Cerebellar cortex (tissue), 1 donor: ENCODE measurements at regions not wholly inside any gene's neighbourhood (a gene's known extent, or its start where the extent isn't known, plus 50 kb on each side); places are given as distances from the start of the nearest gene placed in this dataset.
"Not testable (repeated sequence)": the region's sequence is repeated elsewhere in the genome, so short reads cannot be mapped to it uniquely, and the experiment has no call there.

Source experiments
- DNase-seq: peaks from one replicate; pipeline ENCODE4 v3.0.0-alpha.2; 2015; ENCODE audit warnings: low spot score

DNA sequence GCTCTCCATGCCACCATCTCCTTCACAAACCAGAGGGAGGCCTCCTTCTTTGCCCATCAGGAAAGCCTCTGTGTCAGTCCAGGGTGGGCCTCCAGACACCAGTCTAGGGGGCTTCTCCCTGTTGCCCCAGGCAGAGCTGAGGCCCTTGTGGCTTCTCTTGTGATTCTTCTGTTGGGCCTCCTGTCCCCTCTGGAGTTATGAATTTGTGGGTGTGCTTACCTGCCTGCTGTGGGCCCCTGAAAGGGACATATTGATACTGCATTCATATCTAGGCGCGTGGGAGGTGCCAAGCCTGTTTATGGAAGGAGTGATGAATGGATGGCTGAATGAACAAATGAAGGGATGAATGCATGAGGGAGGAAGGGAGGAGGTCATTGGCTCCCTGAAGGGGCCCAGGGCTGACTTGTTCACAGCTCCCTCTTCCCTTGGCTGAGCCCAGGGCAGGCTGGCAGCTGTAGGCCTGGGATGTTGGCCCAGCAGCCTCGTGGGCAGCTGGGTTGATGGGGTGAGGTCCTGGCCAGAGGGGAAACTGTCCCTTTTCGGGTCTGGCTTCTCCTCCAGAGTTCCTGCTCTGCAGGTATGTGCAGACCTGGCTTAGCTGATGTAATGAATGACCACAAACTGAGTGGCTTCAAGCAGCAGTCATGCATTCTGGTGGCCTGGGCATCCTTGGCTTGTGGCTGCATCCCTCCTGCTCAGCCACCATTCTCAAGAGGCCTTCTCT lies 195.4 kb downstream of the GOLGA6L6 start:
- no peak for DNase-seq

DNA sequence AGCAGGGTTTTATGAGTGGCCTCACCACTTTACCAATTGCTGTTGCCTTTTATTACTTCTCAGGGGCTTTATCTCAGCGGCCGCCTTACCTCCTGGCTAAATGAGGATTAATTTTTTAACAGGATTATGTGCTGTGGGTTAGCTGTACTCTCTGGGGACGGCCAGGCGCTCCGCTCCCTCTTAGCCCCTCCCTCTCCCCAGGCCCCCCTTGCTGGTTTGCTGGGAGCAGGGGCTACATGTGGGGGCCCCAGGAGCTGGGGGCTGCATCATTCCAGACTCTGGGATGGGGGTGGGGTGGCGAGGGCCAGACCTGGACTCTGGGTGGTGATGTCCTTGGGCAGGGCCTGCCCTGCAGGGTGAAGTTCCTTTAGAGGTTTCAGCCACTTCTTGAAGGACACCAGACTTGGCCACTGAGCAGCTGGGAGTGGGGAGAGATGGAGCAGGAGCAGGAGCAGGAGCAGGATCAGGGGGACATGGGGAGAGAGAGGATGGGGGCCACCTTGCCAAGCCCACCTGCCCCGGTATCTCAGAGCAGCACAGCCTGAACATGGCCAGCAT lies 196.1 kb downstream of the GOLGA6L6 start:
- DNase-seq = no peak

DNA sequence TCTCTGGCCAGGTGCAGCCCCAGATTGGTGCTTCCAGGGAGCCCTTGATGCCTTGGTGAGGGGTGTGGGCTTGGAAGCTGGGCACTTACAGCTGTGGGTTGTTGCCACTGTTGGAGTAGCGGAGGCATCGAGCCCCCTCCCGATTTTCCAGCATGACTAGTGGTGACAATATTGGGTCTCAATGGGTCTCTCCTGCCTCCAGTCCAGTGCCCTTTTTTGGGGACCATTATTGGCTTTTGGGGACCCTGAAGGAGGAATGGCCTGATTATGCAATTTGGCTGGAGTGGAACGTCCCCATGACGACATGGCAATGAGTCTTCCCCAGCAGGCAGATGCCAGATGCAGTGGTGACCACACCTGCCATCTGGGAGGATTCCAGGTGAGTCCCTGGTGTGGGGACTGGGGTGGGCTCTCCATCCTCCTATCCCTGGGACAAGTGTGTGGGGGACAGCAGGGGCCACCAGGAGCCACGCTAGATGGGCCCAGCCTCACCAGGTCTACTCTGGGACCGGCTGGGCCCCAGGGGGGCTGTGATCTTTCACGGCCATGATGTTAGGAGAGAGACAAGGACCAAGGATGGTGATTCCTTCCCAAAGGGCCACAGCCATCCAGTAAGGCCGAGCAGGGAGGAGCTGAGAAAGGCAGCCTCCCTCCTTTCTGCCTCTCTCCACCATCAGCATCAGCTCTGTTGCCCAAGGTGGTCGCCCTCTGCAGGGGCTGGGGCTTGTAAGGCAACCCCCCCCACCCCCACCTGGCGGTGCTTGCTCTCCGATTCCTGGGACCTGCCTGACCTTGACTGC lies 196.8 kb downstream of the GOLGA6L6 start:
- no peak for DNase-seq

GRCh38 chr15:20343395-20344211 lies 198.0 kb downstream of the GOLGA6L6 start:
- not testable (repeated sequence) for DNase-seq

DNA sequence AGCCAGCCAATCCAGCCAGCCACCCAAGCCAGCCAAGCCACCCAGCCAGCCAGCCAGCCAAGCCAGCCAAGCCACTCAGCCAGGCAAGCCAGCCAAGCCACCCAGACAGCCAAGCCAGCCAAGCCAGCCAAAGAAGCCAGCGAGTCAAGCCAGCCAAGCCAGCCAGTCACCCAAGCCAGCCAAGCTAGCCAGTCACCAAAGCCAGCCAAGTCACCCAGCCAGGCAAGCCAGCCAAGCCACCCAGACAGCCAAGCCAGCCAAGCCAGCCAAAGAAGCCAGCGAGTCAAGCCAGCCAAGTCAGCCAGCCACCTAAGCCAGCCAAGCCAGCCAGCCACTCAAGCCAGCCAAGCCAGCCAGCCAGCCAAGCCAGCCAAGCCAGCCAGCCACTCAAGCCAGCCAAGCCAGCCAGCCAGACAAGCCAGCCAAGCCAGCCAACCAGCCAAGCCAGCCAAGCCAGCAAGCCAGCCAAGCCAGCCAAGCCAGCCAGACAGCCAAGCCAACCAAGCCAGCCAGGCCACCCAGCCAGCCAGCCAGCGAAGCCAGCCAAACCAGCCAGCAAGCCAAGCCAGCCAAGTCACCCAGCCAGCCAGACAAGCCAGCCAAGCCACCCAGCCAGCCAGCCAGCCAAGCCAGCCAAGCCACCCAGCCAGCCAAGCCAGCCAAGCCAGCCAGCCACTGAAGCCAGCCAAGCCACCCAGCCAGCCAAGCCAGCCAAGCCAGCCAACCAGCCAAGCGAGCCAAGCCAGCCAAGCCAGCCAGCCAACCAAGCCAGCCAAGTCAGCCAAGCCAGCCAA lies 198.8 kb downstream of the GOLGA6L6 start:
- not testable (repeated sequence) for DNase-seq

DNA sequence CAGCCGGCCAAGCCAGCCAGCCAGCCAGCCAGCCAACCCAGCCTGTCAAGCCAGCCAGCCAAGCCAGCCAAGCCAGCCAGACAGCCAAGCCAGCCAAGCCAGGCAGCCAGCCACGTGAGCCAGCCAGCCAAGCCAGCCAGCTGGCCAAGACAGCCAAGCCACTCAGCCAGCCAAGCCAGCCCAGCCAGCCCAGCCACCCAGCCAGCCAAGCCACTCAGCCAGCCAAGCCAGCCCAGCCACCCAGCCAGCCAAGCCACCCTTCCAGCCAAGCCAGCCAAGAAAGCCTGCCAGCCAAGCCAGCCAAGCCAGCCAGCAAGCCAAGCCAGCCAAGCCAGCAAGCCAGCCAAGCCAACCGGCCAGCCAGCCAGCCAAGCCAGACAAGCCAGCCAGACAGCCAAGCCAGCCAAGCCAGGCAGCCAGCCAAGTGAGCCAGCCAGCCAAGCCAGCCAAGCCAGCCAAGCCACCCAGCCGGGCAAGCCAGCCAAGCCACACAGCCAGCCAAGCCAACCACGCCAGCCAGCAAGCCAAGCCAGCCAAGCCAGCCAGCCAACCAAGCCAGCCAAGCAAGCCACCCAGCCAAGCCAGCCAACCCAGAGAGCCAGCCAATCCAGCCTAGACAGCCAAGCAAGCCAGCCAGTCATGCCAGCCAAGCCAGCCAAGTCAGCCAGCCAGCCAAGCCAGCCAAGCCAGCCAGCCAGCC lies 199.5 kb downstream of the GOLGA6L6 start:
- DNase-seq = no peak

- DNase-seq = no peak
Measured at GRCh38 chr15:20340931-20341661, 200.5 kb downstream of the GOLGA6L6 start.

DNA sequence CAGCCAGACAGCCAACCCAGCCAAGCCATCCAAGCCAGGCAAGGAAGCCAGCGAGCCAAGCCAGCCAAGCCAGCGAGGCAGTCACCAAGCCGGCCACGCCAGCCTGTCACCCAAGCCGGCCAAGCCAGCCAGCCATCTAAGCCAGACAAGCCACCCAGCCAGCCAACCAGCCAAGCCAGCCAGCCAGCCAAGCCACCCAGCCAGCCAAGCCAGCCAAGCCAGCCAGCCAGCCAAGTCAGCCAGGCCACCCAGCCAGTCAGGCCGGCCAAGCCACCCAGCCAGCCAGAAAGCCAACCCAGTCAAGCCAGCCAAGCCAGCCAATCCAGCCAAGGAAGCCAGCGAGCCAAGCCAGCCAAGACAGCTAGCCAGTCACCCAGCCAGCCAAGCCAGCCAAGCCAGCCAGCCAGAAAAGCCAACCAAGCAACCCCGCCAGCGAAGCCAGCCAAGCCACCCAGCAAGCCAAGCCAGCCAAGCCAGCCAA lies 201.2 kb downstream of the GOLGA6L6 start:
- no peak for DNase-seq

DNA sequence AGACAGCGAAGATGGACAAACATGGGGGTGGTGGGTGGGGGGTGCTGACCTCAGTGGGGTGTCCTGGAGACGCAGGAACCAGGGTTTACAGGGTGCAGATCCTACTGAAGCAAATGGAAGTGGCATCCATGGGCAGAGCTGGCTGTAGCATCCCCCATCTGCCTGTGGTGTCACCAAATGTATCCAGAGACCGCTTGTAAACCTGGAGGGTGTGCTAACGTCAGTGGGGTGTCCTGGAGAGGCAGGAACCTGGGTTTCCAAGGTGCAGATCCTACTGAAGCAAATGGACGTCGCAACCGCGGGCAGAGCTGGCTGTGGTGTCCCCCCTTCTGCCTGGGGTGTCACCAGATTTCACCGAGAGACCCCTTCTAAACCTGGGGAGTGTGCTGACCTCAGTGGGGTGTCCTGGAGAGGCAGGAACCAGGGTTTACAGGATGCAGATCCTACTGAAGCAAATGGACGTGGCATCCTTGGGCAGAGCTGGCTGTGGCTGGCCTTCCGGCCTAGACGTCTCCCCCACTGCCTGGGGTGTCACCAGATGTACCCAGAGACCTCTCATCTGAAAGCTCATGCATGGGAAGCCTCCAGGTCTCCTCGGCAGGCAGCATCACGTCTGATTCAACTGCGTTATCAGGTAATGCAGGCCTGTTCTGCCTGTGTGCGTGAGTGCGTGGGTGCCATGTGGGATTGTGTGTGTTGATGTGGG lies 202.4 kb downstream of the GOLGA6L6 start:
- not testable (repeated sequence) for DNase-seq

GRCh38 chr15:20338671-20339070 lies 202.9 kb downstream of the GOLGA6L6 start:
- DNase-seq = not testable (repeated sequence)

- not testable (repeated sequence) for DNase-seq
Measured at GRCh38 chr15:20337238-20337637, 204.4 kb downstream of the GOLGA6L6 start.

GRCh38 chr15:20334451-20334850 lies 207.1 kb downstream of the GOLGA6L6 start:
- DNase-seq = not testable (repeated sequence)

DNA sequence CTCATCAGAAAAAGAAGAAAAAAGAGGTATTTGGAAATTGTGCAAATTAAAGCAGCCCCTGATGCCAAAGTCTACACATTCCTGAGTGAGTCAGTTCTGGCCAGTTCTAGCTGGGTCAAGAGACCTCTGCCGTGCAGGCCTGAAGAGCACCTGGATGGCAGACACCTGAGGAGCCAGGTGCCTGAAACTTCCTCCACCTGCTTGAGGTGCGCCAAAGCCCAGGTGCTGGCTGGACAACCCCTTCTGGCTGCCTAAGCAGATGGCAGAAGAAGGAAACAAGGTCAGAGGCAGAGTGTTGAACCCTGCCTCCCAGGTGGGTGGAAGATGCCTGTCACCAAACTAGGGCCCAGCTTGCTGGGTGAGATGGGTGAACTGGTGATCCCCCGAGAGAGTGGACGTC lies 215.8 kb downstream of the GOLGA6L6 start:
- not testable (repeated sequence) for DNase-seq

GRCh38 chr15:20317132-20317531 lies 224.5 kb downstream of the GOLGA6L6 start:
- not testable (repeated sequence) for DNase-seq

GRCh38 chr15:20311014-20311680 lies 230.5 kb downstream of the GOLGA6L6 start:
- DNase-seq = not testable (repeated sequence)

- DNase-seq = no peak
Measured at GRCh38 chr15:20310603-20311002, 231.0 kb downstream of the GOLGA6L6 start.

DNA sequence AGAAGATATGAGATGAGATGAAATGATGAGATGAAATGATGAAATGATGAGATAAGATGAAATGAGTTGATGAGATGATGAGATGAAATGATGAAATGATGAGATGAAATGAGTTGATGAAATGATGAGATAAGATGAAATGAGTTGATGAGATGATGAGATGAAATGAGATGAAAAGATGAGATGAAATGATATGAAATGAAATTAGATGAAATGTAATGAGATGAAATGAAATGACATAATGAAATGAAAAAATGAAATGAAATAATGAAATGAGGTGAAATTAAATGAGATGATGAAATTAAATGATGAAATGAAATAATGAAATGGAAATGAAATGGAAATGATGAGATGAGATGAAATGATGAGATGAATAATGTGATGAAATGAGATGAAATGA lies 231.6 kb downstream of the GOLGA6L6 start:
- not testable (repeated sequence) for DNase-seq

- DNase-seq = not testable (repeated sequence)
Measured at GRCh38 chr15:20309395-20309794, 232.2 kb downstream of the GOLGA6L6 start.
